Panc1 (cell line): ENCODE measurements at regions not wholly inside any gene's neighbourhood (a gene's known extent, or its start where the extent isn't known, plus 50 kb on each side); places are given as distances from the start of the nearest gene placed in this dataset.

Source experiments
- CTCF ChIP-seq: fragments of 450-650 bp; IDR thresholded peaks from 2 replicates; pipeline ENCODE4 v1.5.1; 2017; ENCODE audit warnings: mild to moderate bottlenecking
- POLR2AphosphoS5 ChIP-seq: IDR thresholded peaks from 2 replicates; pipeline ENCODE4 v1.6.1; 2012; ENCODE audit warnings: mild to moderate bottlenecking, low read depth, low read length, moderate library complexity
- REST ChIP-seq, 2 experiments: IDR thresholded peaks; 2 replicates each; pipeline ENCODE4 v1.6.1; 2011 to 2012; ENCODE audit warnings: low read depth in 2 of 2, control low read depth in 1 of 2, low read length in 1 of 2, mild to moderate bottlenecking in 1 of 2, moderate library complexity in 1 of 2; ENCODE audit not compliant: insufficient read depth in 1 of 2
- SIN3A ChIP-seq: IDR thresholded peaks from 2 replicates; pipeline ENCODE4 v1.6.1; 2012; ENCODE audit warnings: low read depth, mild to moderate bottlenecking, low read length, moderate library complexity, borderline replicate concordance; ENCODE audit not compliant: insufficient read depth
- TCF7L2 ChIP-seq: IDR thresholded peaks from 2 replicates; pipeline ENCODE4 v1.6.1; 2011; ENCODE audit warnings: mild to moderate bottlenecking, low read depth, low read length, inconsistent platforms

- TF ChIP-seq POLR2AphosphoS5 (no peak), CTCF (no peak), TCF7L2 (no peak), REST (IDR thresholded peaks at IDR 0.05; ENCODE audit: insufficient read depth in 1 of 2, low read depth in 2 of 2, low read length in 1 of 2) (no peak), SIN3A (no peak)
Measured at GRCh38 chr5:117055517-117055916, 480.9 kb upstream of the SEMA6A start.
